IMR-90 (cell line): ENCODE measurements at regions not wholly inside any gene's neighbourhood (a gene's known extent, or its start where the extent isn't known, plus 50 kb on each side); places are given as distances from the start of the nearest gene placed in this dataset.

Source experiments
- ATAC-seq: fragments of 200-7000 bp; cut with Tn5 transposase; 2 replicates; pipeline ENCODE4 v1.9.1; 2020; ENCODE audit warnings: low read depth, mild to moderate bottlenecking, moderate library complexity
- BruUV-seq: library from RNA; stranded (reverse); fragments of 400-500 nt; replicated peaks from 2 replicates; lab custom pipeline; 2021; lab: Mats Ljungman, UMichigan
- CTCF ChIA-PET: fragments of 300-600 bp; formaldehyde crosslinking; extraction: SDS; loops from one replicate; lab custom pipeline; 2021; ENCODE audit warnings: antibody characterized with exemption; lab: Yijun Ruan, JAX
- POLR2A ChIA-PET: fragments of 300-600 bp; sonication (Branson Sonifier 250); formaldehyde crosslinking; loops from one replicate; lab custom pipeline; 2022; ENCODE audit warnings: antibody characterized with exemption; ENCODE audit not compliant: unreplicated experiment; lab: Charles Lee
- DNase-seq: peaks from one replicate; pipeline ENCODE4 v3.0.0; 2013
- H2AFZ ChIP-seq: replicated peaks from 2 replicates; pipeline ENCODE3; 2013; ENCODE audit warnings: low read length, mild to moderate bottlenecking; ENCODE audit not compliant: poor library complexity
- H2AK5ac ChIP-seq: 2 replicates; pipeline ENCODE4 v1.6.1; 2013; ENCODE audit warnings: low read depth, low read length, inconsistent platforms
- H2AK9ac ChIP-seq: replicated peaks from 2 replicates; pipeline ENCODE3; 2013; ENCODE audit warnings: mild to moderate bottlenecking, low read depth, low read length, moderate library complexity; ENCODE audit not compliant: poor library complexity
- H2BK120ac ChIP-seq: 2 replicates; pipeline ENCODE4 v1.6.1; 2013; ENCODE audit warnings: low read depth, low read length, inconsistent platforms
- H2BK15ac ChIP-seq: 3 replicates; pipeline ENCODE4 v1.6.1; 2013; ENCODE audit warnings: low read depth, low read length, inconsistent platforms
- H2BK20ac ChIP-seq: 2 replicates; pipeline ENCODE4 v1.6.1; 2013; ENCODE audit warnings: low read depth, mild to moderate bottlenecking, inconsistent platforms, low read length, moderate library complexity
- H2BK5ac ChIP-seq: 2 replicates; pipeline ENCODE4 v1.6.1; 2013; ENCODE audit warnings: mild to moderate bottlenecking, low read depth, low read length, inconsistent platforms; ENCODE audit not compliant: poor library complexity, severe bottlenecking
- H3K14ac ChIP-seq: replicated peaks from 2 replicates; pipeline ENCODE4 v1.6.1; 2013; ENCODE audit warnings: low read depth, low read length, inconsistent platforms
- H3K18ac ChIP-seq: 2 replicates; pipeline ENCODE4 v1.6.1; 2013; ENCODE audit warnings: low read depth, low read length, control low read depth
- H3K23ac ChIP-seq: 2 replicates; pipeline ENCODE4 v1.6.1; 2013; ENCODE audit warnings: low read depth, low read length, inconsistent platforms
- H3K27ac ChIP-seq: 2 replicates; pipeline ENCODE4 v1.5.1; 2013; ENCODE audit warnings: mild to moderate bottlenecking, control low read depth, low read length; ENCODE audit not compliant: insufficient read depth
- H3K27me3 ChIP-seq: 2 replicates; pipeline ENCODE4 v1.6.1; 2013; ENCODE audit warnings: low read length; ENCODE audit not compliant: control insufficient read depth, insufficient read depth
- H3K36me3 ChIP-seq: 2 replicates; pipeline ENCODE4 v1.6.1; 2013; ENCODE audit warnings: low read length, mixed read lengths; ENCODE audit not compliant: control insufficient read depth, insufficient read depth
- H3K4ac ChIP-seq: 2 replicates; pipeline ENCODE4 v1.6.1; 2013; ENCODE audit warnings: low read depth, low read length, inconsistent platforms
- H3K4me1 ChIP-seq: 2 replicates; pipeline ENCODE4 v1.6.1; 2013; ENCODE audit warnings: low read length, mixed read lengths; ENCODE audit not compliant: control insufficient read depth, insufficient read depth
- H3K4me2 ChIP-seq: 2 replicates; pipeline ENCODE4 v1.6.1; 2013; ENCODE audit warnings: low read depth, mild to moderate bottlenecking, control low read depth, low read length, moderate library complexity
- H3K4me3 ChIP-seq: 2 replicates; pipeline ENCODE4 v1.5.1; 2013; ENCODE audit warnings: low read depth, mild to moderate bottlenecking, control low read depth, low read length, moderate library complexity; ENCODE audit not compliant: insufficient read depth
- H3K56ac ChIP-seq: 2 replicates; pipeline ENCODE4 v1.6.1; 2013; ENCODE audit warnings: low read length, inconsistent platforms; ENCODE audit not compliant: insufficient read depth; ENCODE audit errors: extremely low read depth
- H3K79me1 ChIP-seq, 2 experiments: 2 replicates each; pipeline ENCODE4 v1.6.1; 2013; ENCODE audit warnings: low read length in 2 of 2, inconsistent platforms in 1 of 2, low read depth in 1 of 2
- H3K9ac ChIP-seq: 2 replicates; pipeline ENCODE4 v1.6.1; 2013; ENCODE audit warnings: low read depth, low read length, control low read depth
- H3K9me1 ChIP-seq: 2 replicates; pipeline ENCODE4 v1.6.1; 2013; ENCODE audit warnings: low read length, inconsistent platforms; ENCODE audit not compliant: insufficient read depth
- H3K9me3 ChIP-seq: 2 replicates; pipeline ENCODE4 v1.6.1; 2013; ENCODE audit warnings: low read length; ENCODE audit not compliant: control insufficient read depth, insufficient read depth
- H4K20me1 ChIP-seq: 2 replicates; pipeline ENCODE4 v1.6.1; 2013; ENCODE audit warnings: low read length, inconsistent platforms; ENCODE audit not compliant: insufficient read depth
- H4K5ac ChIP-seq: 2 replicates; pipeline ENCODE4 v1.6.1; 2013; ENCODE audit warnings: mild to moderate bottlenecking, low read depth, low read length, control low read depth
- H4K8ac ChIP-seq, 2 experiments: 2 replicates each; pipeline ENCODE4 v1.6.1; 2013; ENCODE audit warnings: low read depth in 2 of 2, low read length in 2 of 2, control low read depth in 1 of 2, inconsistent platforms in 1 of 2
- H4K91ac ChIP-seq: 2 replicates; pipeline ENCODE4 v1.6.1; 2013; ENCODE audit warnings: low read depth, low read length, inconsistent platforms; ENCODE audit not compliant: insufficient read depth
- CHD1 ChIP-seq: IDR thresholded peaks from 2 replicates; pipeline ENCODE4 v1.6.1; 2012; ENCODE audit warnings: low read depth, low read length, improper control_type of control experiment
- MXI1 ChIP-seq: IDR thresholded peaks from 2 replicates; pipeline ENCODE4 v1.6.1; 2012; ENCODE audit warnings: low read depth, mild to moderate bottlenecking, low read length, moderate library complexity, borderline replicate concordance
- POLR2A ChIP-seq: IDR thresholded peaks from 2 replicates; pipeline ENCODE4 v1.6.1; 2012; ENCODE audit warnings: mild to moderate bottlenecking, low read depth, low read length
- WGBS, 2 experiments: methylation state at CpG; one replicate each; pipeline versions ENCODE4 v1.1.5 to v1.1.7; 2013; ENCODE audit warnings: missing lambda C conversion rate in 2 of 2; ENCODE audit not compliant: insufficient read length in 1 of 2; ENCODE audit errors: extremely low coverage in 2 of 2; 5-methylcytosine and 5-hydroxymethylcytosine counted together
- dilution Hi-C: fragments of 300-500 bp; cut with HindIII; formaldehyde crosslinking; loops from one replicate; pipeline ENCODE4 v1.14.3; 2018; ENCODE audit warnings: low sequenced_read_pairs; ENCODE audit not compliant: unreplicated experiment
- in situ Hi-C: fragments of 300-500 bp; cut with MboI; formaldehyde crosslinking; loops from 3 replicates; pipeline ENCODE4 v1.14.3; 2019; ENCODE audit warnings: low sequenced_read_pairs, inconsistent platforms, mixed read lengths
- intact Hi-C: fragments of 100-400 bp; cut with micrococcal nuclease; formaldehyde crosslinking; loops from 2 replicates; pipeline ENCODE4 v1.10.0; 2022

GRCh38 chr3:55144015-55144673 is 216.3 kb upstream of the LRTM1 start:
- Histone ChIP-seq H2BK15ac (peak overlapping the region; percentile 57; the same call in 1 of the 3 replicates), H4K5ac (no peak overlapping the region; the same call in 1 of the 2 replicates), H2BK120ac (no peak overlapping the region; the same call in 1 of the 2 replicates), H2AK5ac (no peak overlapping the region; the same call in 1 of the 2 replicates), H3K9me1 (peaks cover 8% of the 10 kb centered on the region; the same call in 1 of the 2 replicates), H2AK9ac (no peak overlapping the region), H3K27me3 (no peaks in the 10 kb centered on the region), H3K14ac (no peak overlapping the region; the same call in 1 of the 2 replicates), H3K9ac (no peak overlapping the region), H3K23ac (no peak overlapping the region), H4K91ac (no peak overlapping the region), H3K4ac (peak overlapping the region; percentile 7; the same call in 1 of the 2 replicates), H3K18ac (peak overlapping the region; percentile 72; the same call in 1 of the 2 replicates), H3K4me1 (peaks cover 8% of the 10 kb centered on the region), H4K20me1 (no peaks in the 10 kb centered on the region), H3K27ac (no peak overlapping the region), H2BK20ac (peak overlapping the region; percentile 24; the same call in 1 of the 2 replicates), H3K56ac (no peak overlapping the region), H2BK5ac (no peak overlapping the region), H2AFZ (no peak overlapping the region), H4K8ac (peak overlapping the region in 1 of 2 experiments; percentile 6; a peak in 1 of 4 replicates), H3K79me1 (no peaks in the 10 kb centered on the region), H3K4me3 (no peak overlapping the region), H3K4me2 (no peak overlapping the region), H3K36me3 (no peaks in the 10 kb centered on the region), H3K9me3 (no peaks in the 10 kb centered on the region)
- no peak for TF ChIP-seq CHD1
- TF ChIP-seq POLR2A = no peak
- TF ChIP-seq MXI1 = no peak
- no TSS peak for BruUV-seq
- DNase-seq (peak; percentile 54), ATAC-seq (no peak)
- dilution Hi-C loops (no loop called here), intact Hi-C loops (no loop called here), in situ Hi-C loops (no loop called here)
- POLR2A ChIA-PET = no interaction called here
- CTCF ChIA-PET = no interaction called here
- WGBS, 2 experiments = no CpG with 5 or more reads among the region's 7 CpGs
